HEK293T (cell line): ENCODE measurements at regions not wholly inside any gene's neighbourhood (a gene's known extent, or its start where the extent isn't known, plus 50 kb on each side); places are given as distances from the start of the nearest gene placed in this dataset.

Experiments
- CTCF ChIA-PET: fragments of 350-600 bp; formaldehyde crosslinking; extraction: SDS; loops from one replicate; lab custom pipeline; 2021; ENCODE audit warnings: antibody characterized with exemption, inconsistent platforms; lab: Yijun Ruan, JAX
- POLR2A ChIA-PET: fragments of 350-600 bp; formaldehyde crosslinking; extraction: SDS; loops from one replicate; lab custom pipeline; 2020; ENCODE audit warnings: antibody characterized with exemption, inconsistent platforms; lab: Yijun Ruan, JAX
- DNase-seq: peaks from one replicate; pipeline ENCODE4 v3.0.0; 2012; ENCODE audit warnings: mixed read lengths; ENCODE audit errors: extremely low spot score
- ARNT ChIP-seq: fragments of 450-650 bp; IDR thresholded peaks from 2 replicates; pipeline ENCODE4 v1.6.1; 2017; ENCODE audit warnings: mild to moderate bottlenecking
- BHLHE40 ChIP-seq: fragments of 450-650 bp; IDR thresholded peaks from 2 replicates; pipeline ENCODE4 v1.6.1; 2016; ENCODE audit warnings: mild to moderate bottlenecking, moderate library complexity, borderline replicate concordance
- CTBP1 ChIP-seq: fragments of 450-650 bp; IDR thresholded peaks from 2 replicates; pipeline ENCODE4 v1.6.1; 2016; ENCODE audit warnings: borderline replicate concordance
- ELF4 ChIP-seq: fragments of 450-650 bp; IDR thresholded peaks from 2 replicates; pipeline ENCODE4 v1.6.1; 2017; ENCODE audit warnings: antibody characterized with exemption
- FOXA1 ChIP-seq: fragments of 450-650 bp; IDR thresholded peaks from 2 replicates; pipeline ENCODE4 v1.6.1; 2016; ENCODE audit warnings: mild to moderate bottlenecking
- FOXK2 ChIP-seq: fragments of 450-650 bp; IDR thresholded peaks from 2 replicates; pipeline ENCODE4 v1.6.1; 2016; ENCODE audit warnings: mild to moderate bottlenecking
- FOXM1 ChIP-seq: fragments of 450-650 bp; IDR thresholded peaks from 2 replicates; pipeline ENCODE4 v1.6.1; 2017; ENCODE audit warnings: mild to moderate bottlenecking, borderline replicate concordance
- HDGF ChIP-seq: fragments of 450-650 bp; IDR thresholded peaks from 2 replicates; pipeline ENCODE4 v1.6.1; 2017; ENCODE audit warnings: antibody characterized with exemption, borderline replicate concordance
- L3MBTL2 ChIP-seq: fragments of 450-650 bp; conservative IDR thresholded peaks from 2 replicates; pipeline ENCODE4 v1.6.1; 2016; ENCODE audit warnings: mild to moderate bottlenecking
- LEF1 ChIP-seq: fragments of 450-650 bp; IDR thresholded peaks from 2 replicates; pipeline ENCODE4 v1.6.1; 2017; ENCODE audit warnings: mild to moderate bottlenecking, borderline replicate concordance
- NFRKB ChIP-seq: fragments of 450-650 bp; IDR thresholded peaks from 2 replicates; pipeline ENCODE4 v1.6.1; 2016; ENCODE audit warnings: mild to moderate bottlenecking, moderate library complexity
- PKNOX1 ChIP-seq: fragments of 450-650 bp; IDR thresholded peaks from 2 replicates; pipeline ENCODE4 v1.6.1; 2016
- SP1 ChIP-seq: fragments of 450-650 bp; IDR thresholded peaks from 2 replicates; pipeline ENCODE4 v1.6.1; 2017
- SUZ12 ChIP-seq: fragments of 450-650 bp; IDR thresholded peaks from 2 replicates; pipeline ENCODE4 v1.6.1; 2016; ENCODE audit warnings: mild to moderate bottlenecking
- TARDBP ChIP-seq: fragments of 450-650 bp; IDR thresholded peaks from 2 replicates; pipeline ENCODE4 v1.6.1; 2016
- ZNF384 ChIP-seq: fragments of 450-650 bp; IDR thresholded peaks from 2 replicates; pipeline ENCODE4 v1.6.1; 2016

GRCh38 chr9:118129541-118129940 is 425.3 kb downstream of the TLR4 start:
- no peak for TF ChIP-seq L3MBTL2
- no peak for TF ChIP-seq ZNF384
- no peak for TF ChIP-seq ARNT
- TF ChIP-seq FOXM1 = no peak
- TF ChIP-seq TARDBP = no peak
- no peak for TF ChIP-seq SUZ12
- no peak for TF ChIP-seq ELF4
- TF ChIP-seq BHLHE40 = no peak
- TF ChIP-seq NFRKB = no peak
- TF ChIP-seq FOXA1 = no peak
- TF ChIP-seq LEF1 = no peak
- no peak for TF ChIP-seq PKNOX1
- no peak for TF ChIP-seq FOXK2
- no peak for TF ChIP-seq CTBP1
- CTCF ChIA-PET = no interaction called here
- POLR2A ChIA-PET = no interaction called here
- DNase-seq = no peak

GRCh38 chr9:118148990-118149389 is 444.8 kb downstream of the TLR4 start:
- no peak for TF ChIP-seq BHLHE40
- no peak for TF ChIP-seq NFRKB
- TF ChIP-seq FOXA1 = no peak
- no peak for TF ChIP-seq CTBP1
- no peak for TF ChIP-seq SUZ12
- TF ChIP-seq FOXK2 = no peak
- TF ChIP-seq ZNF384 = no peak
- TF ChIP-seq ELF4 = no peak
- no peak for TF ChIP-seq SP1
- TF ChIP-seq ARNT = no peak
- TF ChIP-seq LEF1 = no peak
- TF ChIP-seq L3MBTL2 = no peak
- ChIA-PET POLR2A (no interaction called here), CTCF (no interaction called here)
- no peak for DNase-seq

- DNase-seq = no peak
- TF ChIP-seq TARDBP = no peak
- ChIA-PET CTCF (no interaction called here), POLR2A (no interaction called here)
These were observed 452.6 kb downstream of the TLR4 start for GRCh38 chr9:118156846-118157245.

- ChIA-PET POLR2A (no interaction called here), CTCF (no interaction called here)
- DNase-seq = no peak
- TF ChIP-seq ARNT (no peak), CTBP1 (no peak), BHLHE40 (no peak), FOXK2 (no peak), FOXM1 (no peak), PKNOX1 (no peak), ELF4 (no peak), FOXA1 (no peak)
These were observed 458.5 kb downstream of the TLR4 start for GRCh38 chr9:118162716-118163115.

- no peak for DNase-seq
- ChIA-PET POLR2A (no interaction called here), CTCF (no interaction called here)
- no peak for TF ChIP-seq TARDBP
These were observed 459.5 kb downstream of the TLR4 start for GRCh38 chr9:118163751-118164150.

- POLR2A ChIA-PET = no interaction called here
- no peak for DNase-seq
- no peak for TF ChIP-seq FOXM1
- TF ChIP-seq CTBP1 = no peak
- TF ChIP-seq TARDBP = no peak
- no peak for TF ChIP-seq FOXA1
- CTCF ChIA-PET = no interaction called here
These were observed 461.2 kb downstream of the TLR4 start for GRCh38 chr9:118165451-118165850.

- CTCF ChIA-PET = interaction anchor here (0.6 kb wide), 1 partner anchor 12 kb away, joined by 11 read pairs; no protein-coding TSS in a partner anchor
- TF ChIP-seq FOXM1 (no peak), SP1 (no peak), FOXA1 (no peak), TARDBP (no peak), HDGF (no peak), L3MBTL2 (no peak), SUZ12 (no peak), PKNOX1 (no peak), LEF1 (no peak), BHLHE40 (no peak), ELF4 (no peak), CTBP1 (no peak), FOXK2 (no peak), NFRKB (no peak), ZNF384 (no peak)
- POLR2A ChIA-PET = interaction anchor here (0.6 kb wide), 1 partner anchor 1606 kb away, joined by 3 read pairs; no protein-coding TSS in a partner anchor
- DNase-seq = peak; percentile 45
These were observed 466.1 kb downstream of the TLR4 start for GRCh38 chr9:118170032-118170955.
